Head of caudate nucleus (tissue), 42 donors: ENCODE measurements at regions not wholly inside any gene's neighbourhood (a gene's known extent, or its start where the extent isn't known, plus 50 kb on each side); places are given as distances from the start of the nearest gene placed in this dataset.

Experiments used
- DNase-seq, 42 donors: peaks; one replicate each; pipeline versions ENCODE4 v3.0.0 to v3.0.0-alpha.2; 2020 to 2021; ENCODE audit warnings: mixed read lengths in 7 of 42
- intact Hi-C: fragments of 100-400 bp; cut with DNase I; formaldehyde crosslinking; loops from one replicate; pipeline ENCODE4 v1.15.0; 2022

DNA sequence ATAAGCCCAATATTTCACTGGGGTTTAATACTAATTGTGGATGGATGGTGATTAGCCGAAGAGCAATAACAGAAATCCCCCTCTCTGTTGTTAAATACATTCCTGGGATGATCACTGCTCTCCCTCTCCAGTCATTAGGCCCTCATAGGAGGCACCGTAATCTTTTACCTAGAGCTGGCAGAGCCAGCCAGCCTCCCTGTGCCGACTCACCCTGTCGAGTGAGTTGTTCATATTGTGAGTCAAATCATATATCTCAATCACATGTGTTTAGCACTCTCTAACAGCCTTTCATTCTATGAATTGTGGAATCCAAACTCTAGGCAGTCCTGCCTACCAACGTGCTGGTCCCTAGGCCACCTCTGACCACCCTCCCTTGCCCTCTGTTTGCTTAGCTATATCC lies 771.0 kb downstream of the IRX1 start:
- intact Hi-C loops: no loop called here
- no peak for DNase-seq

DNA sequence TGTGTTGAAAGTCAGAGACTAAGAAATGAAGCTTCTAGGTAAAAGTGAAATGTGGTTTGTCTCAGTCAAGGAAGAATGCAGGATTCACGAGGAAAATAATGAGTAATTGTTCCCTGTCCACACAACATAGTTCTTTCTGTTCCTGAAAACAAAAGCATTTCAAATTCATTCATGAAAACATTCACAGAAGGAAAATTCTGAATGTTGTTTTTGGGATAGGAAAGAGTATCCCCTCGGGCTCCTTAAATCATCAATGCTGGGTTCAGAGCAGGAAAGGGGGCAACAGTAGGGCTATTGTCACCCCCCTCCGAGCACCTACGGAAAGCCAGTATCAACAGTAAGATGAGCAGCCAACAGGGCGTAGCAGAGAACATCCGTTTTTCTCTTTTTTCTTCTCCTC lies 769.9 kb upstream of the ADAMTS16 start:
- intact Hi-C loops: no loop called here
- no peak for DNase-seq

DNA sequence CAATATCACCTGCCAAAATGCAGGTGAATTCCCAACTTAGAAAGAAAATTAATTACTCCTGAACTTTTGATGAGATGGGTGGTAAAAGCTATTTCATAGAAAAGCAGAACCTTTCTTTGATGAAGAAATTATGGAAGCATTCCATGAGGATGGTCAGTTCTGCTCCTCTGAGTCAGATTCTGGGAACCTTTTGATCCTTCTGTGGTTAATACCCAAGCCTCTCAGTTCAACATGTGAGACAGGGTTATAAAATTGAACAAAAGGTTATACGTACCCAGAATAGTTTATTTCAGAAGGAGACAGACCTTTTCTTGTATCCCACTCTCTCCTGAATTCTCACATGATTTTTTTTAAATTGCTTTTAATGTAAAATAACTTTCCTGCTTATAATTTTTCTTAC lies 767.6 kb upstream of the ADAMTS16 start:
- intact Hi-C loops: no loop called here
- DNase-seq: no peak

DNA sequence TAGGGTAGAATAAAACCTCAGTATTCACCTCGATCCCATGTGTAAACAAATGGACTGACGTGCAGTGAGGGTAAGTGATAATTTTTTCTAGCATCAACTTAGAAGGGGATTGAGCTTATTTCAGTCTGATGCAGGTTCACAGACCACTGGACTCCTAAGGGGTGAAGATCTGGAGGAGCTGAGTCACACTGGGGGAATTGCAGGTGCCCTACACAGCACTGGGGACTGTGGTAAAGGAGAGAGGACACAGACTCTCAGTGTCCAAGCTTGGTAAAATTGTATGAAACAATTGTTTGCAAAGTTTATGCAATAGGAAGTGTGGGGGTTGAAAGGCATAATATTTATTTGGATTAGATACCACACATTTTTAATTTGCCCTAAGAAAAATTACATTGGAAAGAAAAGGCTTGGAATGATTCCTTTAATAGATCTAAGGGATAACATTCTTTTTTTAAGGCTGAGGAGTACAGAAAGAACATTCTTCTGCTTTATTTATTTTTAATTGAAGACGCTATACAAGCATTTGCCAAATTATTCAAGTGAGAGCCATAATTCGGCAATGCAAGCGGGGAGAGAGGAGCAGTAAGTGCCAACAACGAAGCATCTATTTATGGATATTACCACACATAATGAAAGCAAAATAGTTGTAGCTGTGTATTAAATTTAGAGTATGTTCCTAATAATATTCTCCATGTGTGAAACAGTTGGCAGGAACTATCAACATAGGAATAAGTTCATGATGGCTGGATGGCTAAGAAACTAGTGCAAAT lies 766.9 kb upstream of the ADAMTS16 start:
- intact Hi-C loops: no loop called here
- DNase-seq: no peak

DNA sequence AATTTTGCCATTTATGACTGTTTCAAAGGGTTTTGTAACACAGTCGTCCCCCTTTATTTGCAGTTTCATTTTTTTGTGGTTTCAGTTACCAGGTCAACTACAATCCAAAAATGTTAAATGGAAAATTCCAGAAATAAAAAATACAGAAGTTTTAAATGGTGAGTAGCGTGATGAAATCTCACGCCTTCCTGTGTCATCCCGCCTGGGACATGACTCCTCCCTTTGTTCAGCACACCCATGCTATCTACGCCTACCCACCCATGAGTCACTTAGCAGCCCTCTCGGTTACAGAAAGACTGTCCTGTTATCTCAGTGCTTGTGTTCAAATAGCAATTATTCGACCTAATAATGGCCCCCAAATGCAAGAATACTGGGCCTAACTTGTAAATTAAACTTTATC lies 765.3 kb upstream of the ADAMTS16 start:
- DNase-seq: peak in 13 of 42 donors; percentile 3 to 57 (median 23)
- intact Hi-C loops: no loop called here

DNA sequence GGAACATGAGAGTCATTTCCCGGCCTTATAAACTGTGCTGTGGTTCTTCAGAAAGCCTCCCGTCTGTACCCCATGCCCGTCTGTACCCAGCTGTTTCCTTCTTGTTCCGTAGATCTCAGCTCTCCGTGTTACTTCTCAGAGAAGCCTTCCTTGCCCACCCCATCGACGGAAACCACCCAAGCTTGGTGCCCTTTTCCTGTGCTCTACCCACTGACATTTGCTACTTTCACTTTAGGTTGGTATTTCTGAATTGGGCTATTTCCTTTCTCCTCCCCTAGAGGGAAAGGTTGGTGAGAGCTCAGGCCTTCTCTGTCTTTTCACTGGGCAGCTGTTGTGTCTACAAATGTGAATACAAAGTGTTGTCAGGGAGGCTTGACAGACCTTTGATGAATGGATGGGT lies 764.5 kb upstream of the ADAMTS16 start:
- intact Hi-C loops: no loop called here
- no peak for DNase-seq

DNA sequence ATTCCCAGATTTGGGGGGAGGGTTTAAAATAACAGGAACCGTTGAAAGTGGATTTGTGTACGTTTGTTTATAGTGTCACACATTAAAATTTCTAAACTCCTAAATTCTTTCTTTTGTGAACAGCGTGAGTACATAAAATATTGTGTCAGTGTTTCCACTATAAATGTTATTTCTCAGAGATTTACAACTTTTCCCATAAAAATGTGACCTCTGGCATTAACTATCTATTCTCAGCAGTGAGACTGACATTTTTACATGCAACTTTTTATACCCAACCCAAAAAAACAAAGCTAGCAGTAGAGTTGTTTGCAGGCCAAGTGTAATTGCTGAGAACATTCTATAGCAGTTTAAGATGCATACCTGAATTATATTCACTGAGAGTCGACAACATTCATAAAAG lies 757.0 kb upstream of the ADAMTS16 start:
- DNase-seq: no peak
- intact Hi-C loops: no loop called here

DNA sequence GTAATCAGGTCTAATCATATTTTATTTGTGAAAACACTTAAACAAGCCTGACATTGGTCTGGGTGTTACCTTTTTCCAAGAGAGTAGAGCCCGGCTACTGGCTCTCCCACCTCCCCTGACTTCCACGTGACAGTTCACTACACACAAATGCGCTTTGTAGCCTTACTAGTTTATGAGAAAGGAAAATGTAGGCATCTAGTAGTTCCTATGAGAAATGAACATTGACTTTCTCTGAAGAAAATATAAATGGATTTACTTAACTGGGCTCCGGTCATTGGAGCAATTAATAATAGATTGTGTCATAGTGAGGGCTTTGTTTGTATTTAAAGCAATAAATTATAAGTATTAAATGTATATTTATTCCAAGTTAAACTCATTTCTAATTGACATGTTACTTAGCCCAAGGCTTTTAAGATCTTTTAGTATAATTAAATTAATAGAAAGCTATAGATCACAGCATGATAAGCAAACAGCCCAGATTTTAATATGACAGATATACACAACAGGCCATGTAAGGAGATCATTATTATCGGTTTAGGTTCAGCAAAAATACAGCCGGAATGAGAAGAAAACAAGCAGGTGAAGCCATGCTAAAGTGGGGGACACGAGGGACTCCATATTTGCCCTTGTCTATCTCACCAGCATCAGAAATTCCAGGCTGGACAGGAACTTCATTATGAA lies 756.5 kb upstream of the ADAMTS16 start:
- no peak for DNase-seq
- intact Hi-C loops: no loop called here

DNA sequence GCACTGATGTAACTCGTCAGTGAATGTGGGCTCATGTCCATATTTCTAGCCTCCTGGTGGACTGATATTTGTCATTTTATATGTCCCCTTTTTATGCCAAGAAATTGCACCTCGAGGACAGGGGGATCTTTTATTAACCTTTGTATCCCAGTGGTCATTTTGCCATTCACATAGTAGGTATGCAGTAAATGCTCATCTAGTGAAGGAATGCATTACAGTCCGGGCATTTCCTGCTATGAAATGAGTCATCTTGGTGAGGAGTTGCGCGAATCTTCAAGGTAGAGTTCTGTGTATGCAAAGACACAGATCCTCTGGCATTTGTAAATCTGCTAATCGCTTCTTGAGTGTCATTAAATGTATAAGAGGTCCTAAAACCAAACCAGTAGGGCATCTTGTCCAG lies 755.5 kb upstream of the ADAMTS16 start:
- no peak for DNase-seq
- intact Hi-C loops: no loop called here

DNA sequence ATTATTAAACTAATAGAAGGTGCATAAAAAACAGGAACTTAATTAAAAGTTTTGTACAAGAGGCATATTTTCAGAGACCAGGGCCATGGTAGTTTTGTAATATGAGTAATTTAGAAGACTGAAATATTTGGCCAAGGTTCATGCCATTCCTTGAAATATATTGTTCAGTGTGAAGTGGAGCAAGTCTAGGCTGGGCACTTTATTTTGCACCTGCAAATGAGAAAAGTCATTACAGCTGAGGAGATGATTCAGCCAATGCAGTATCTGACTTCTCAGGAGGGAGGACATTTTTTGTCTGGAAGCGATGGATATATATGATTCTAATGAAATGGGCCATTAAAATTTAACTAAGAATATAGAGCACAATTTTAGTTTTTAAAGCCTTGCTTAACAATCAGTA lies 754.0 kb upstream of the ADAMTS16 start:
- intact Hi-C loops: no loop called here

DNA sequence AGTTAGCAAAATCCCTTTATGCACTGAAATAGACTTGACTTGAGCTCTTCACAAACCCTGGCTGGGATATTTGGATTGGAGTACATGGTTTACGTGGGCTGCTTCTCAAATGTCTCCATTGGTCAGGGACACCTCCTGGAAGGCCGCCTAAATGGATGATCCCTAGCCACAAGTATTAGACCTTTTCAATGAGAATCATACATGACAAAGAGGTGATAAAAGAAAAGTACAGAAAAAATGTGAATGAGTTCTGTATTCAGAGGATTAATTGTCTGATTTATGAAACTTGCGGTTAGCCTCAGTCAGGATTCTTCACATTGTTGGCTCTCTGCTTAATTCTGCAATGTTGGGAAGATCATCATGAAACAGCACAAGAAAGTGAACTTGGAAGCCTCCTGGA lies 752.8 kb upstream of the ADAMTS16 start:
- no peak for DNase-seq
- intact Hi-C loops: no loop called here

More for the DNA sequence above, 754.0 kb upstream of the ADAMTS16 start:
- DNase-seq: no peak

DNA sequence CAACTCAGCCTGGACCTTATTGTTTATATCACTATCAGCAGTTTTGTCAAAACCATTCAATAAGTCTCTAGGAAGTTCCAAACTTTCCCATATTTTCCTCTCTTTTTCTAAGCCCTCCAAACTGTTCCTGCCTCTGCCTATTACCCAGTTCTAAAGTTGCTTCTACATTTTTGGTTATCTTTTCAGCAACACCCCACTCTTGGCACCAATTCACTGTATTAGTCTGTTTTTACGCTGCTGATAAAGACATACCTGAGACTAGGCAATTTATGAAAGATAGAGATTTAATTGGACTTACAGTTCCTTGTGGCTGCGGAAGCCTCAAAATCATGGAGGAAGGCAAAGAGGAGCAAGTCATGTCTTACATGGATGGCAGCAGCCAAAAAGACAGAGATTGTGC lies 744.4 kb upstream of the ADAMTS16 start:
- no peak for DNase-seq
- intact Hi-C loops: no loop called here

DNA sequence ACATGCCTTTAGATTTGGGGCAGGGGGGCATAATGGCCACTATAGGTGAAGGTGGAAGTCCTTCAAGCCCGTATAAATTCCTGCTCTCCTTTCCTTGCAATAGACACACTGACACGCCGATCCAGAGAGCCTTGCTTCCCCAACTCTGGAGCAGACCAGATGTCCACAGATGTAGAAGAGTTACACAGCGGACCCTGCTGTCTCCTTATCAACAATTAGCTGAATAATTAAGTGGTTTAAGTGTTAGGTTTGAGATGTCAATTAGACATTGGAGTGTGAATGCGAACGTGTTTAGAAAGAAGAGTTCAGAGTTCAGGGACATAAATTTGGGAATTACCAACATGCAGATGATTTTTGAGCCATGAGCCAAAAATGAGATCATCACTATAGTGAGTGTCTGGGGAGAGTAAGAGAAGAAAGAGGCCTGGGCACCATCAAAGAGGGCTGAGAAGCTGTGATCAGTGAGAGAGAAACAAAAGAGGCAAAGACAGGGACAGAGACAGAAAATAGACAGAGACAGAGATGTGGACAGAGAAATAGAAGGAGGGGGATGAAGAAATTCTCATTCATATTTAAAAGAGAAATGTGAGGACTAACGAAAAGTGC lies 734.4 kb upstream of the ADAMTS16 start:
- no peak for DNase-seq
- intact Hi-C loops: no loop called here

DNA sequence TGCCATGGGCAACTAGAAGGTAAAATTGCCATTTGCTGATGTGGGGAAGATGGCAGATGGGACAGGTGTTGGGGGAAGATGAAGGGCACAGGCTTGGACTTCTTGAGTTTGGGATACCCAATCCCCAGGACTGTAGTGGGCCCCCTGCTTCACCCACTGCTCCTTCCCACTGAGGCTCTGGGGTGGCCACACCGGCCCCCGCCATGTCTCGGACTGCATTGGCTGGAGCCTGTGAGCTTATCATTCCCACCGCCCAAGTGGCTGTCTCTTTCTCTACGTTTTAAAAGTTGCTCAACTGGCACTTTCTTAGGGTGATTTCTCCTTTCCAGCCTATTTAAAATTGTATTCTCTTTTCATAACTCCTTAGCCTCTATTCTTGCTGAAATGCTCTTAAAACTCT lies 730.0 kb upstream of the ADAMTS16 start:
- no peak for DNase-seq
- intact Hi-C loops: no loop called here

DNA sequence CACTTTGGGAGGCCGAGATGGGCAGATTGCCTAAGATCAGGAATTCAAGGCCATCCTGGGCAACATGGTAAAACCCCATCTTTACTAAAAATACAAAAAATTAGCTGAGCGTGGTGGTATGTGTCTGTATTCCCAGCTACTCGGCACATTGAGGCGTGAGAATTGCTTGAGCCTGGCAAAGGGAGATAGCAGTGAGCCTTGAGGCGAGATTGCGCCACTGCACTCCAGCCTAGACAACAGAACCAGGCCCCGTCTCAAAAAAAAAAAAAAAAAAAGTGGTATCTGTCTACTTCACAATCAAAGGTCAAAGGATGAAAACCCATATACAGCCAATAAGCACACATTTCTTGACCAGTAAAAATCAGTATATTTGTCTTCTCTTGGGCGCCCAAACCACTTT lies 728.5 kb upstream of the ADAMTS16 start:
- no peak for DNase-seq
- intact Hi-C loops: no loop called here

DNA sequence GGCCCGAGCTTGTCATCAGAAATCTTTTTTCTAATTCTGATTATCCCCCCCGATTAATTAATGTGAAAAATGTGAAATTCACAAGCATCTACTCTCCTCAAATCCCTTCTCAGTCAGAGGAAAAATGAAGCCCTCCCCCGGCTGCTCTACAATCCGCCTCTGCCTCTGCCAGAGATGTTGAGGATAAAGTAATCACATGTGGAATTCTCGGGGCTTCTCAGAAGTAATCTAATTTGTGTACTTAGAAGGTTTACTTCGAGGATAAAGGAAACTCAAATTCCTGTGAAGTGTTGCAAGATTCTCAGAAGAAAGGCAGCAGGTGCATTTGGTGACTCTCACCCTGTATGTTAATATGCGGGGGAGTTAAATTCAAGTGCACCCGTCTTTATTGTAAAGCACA lies 726.1 kb upstream of the ADAMTS16 start:
- peak in 12 of 42 donors; percentile 6 to 52 (median 26) for DNase-seq
- intact Hi-C loops: no loop called here

DNA sequence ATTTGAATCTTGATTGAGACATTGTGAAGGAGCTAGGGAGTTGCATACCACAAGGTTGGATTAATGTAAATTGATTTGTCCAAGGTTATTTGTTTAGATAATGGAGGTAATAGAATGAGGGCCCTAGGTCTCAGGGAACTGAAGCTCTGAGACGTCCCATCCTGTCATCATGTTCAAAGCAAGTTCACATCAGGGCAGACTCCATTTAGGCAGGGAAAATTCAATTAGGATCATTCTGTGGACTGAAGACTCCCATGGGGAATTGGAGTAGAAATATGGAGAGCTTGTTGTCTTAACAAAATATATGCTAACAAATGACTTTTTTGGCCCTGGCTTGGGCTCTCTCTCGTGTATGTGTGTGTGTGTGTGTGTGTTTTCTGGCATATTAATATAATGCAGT lies 722.0 kb upstream of the ADAMTS16 start:
- no peak for DNase-seq
- intact Hi-C loops: no loop called here

DNA sequence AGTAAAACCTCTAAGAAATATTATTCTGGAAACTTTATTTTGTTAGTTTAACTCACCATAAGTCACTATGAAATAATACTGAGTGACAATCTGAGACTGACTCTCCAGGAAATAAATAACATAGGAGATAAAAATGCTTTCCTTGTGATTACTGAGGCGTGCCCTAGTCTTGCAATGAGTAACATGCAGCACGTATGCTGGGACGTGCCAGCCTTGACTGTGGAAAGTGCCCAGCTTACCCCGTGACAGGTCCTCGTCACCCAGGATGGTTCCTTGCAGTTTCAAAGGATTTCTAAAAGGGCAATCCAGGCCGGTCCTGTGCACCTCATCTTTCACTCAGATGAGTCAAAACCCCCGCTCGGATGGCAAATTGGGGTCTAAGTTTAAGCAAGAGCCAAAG lies 720.8 kb upstream of the ADAMTS16 start:
- intact Hi-C loops: no loop called here
- no peak for DNase-seq

DNA sequence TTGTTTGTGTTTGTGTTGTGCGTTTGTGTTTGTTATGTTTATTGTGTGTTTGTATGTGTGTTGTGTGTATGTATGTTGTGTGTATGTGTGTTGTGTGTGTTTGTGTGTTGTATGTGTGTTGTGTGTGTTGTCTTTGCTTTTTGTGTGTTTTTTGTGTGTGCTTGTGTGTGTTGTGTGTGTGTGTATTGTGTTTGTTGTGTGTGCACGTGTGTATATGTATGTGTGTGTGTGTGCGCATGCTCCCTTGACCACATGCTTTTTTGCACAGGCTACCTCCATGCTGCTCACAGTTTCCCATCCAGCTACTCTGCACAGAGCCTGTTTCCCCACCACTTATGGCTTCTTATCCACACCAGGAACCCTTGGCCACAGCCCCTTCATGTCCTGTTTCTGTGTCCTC lies 720.0 kb upstream of the ADAMTS16 start:
- no peak for DNase-seq
- intact Hi-C loops: no loop called here

DNA sequence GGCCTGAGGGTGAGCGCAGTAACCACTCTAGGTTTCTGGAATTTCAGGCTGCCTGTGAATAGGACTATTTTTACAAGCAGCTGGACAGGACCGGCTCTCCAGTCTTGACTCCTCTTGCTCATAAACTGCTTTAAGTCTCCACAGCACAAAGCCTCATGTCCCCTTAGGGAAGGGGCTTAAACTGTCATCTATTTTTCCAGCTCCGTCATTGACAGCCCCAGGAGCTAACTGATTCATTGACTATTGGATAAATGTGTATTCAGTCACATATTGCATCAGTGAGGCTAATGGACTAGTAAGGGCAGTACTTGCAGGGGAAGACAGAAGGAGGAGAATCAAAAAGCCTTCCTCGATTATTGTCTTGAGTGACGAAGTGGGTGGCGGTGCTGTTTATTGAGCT lies 719.4 kb upstream of the ADAMTS16 start:
- no peak for DNase-seq
- intact Hi-C loops: no loop called here

DNA sequence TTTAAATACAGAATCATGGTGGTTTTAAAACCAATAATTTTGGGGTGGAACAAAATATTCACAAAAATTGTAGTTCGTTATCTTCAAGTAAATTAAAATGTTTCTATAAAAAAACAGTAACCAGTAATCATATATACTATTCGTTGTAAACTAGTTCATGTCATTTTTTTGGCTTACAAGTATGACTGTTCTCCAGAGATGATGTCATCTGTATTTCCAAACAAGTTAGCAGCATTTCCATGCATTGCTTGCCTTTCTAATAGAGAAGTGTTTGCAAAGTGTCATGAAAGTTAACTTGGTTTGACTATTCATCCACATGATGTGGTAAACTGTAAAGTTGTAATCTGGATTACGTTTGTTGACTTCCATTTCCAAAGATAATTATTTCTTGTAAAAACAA lies 717.9 kb upstream of the ADAMTS16 start:
- DNase-seq: no peak
- intact Hi-C loops: no loop called here
